ENCODE measurements at regions not wholly inside any gene's neighbourhood (a gene's known extent, or its start where the extent isn't known, plus 50 kb on each side); places are given as distances from the start of the nearest gene placed in this dataset.
"Not testable (repeated sequence)": the region's sequence is repeated elsewhere in the genome, so short reads cannot be mapped to it uniquely, and the experiment has no call there.

DNA sequence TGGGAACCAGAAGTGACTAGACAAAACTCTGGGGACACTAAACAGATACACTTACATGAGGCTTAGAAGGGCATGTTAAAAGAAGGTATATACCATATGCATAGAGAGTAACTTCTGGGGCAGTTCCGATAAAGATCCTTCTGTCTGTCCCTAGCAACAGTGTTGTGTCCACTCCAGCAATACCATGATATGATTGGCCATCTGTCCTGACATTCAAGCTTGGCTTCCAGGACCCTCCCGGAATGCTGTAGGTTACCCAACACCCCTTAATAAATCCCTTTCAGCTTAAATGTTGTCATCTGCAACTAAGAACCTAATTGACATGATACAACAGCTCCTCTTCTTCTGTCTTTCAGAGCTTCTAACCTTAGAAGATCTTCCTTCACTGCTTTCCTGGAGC, 307.7 kb downstream of the OMA1 start:
- H3K4me3 ChIP-seq (ENCODE audit: low read depth, low read length), result no peak overlapping the region
- no peak for DNase-seq (ENCODE audit: low read depth)
- TF ChIP-seq CTCF (IDR thresholded peaks at IDR 0.05; ENCODE audit: insufficient read depth, low read depth, low read length, missing control alignments), result no peak

- no peak overlapping the region for H3K4me3 ChIP-seq (ENCODE audit: low read depth, low read length)
- no peak for TF ChIP-seq CTCF (IDR thresholded peaks at IDR 0.05; ENCODE audit: insufficient read depth, low read depth, low read length, missing control alignments)
- no peak for DNase-seq (ENCODE audit: low read depth)
These were observed 312.8 kb downstream of the OMA1 start for GRCh38 chr1:58233729-58234128.

GRCh38 chr1:58231204-58231603, 315.3 kb downstream of the OMA1 start:
- DNase-seq (ENCODE audit: low read depth), result peak; percentile 9
- no peak for TF ChIP-seq CTCF (IDR thresholded peaks at IDR 0.05; ENCODE audit: insufficient read depth, low read depth, low read length, missing control alignments)
- H3K4me3 ChIP-seq (ENCODE audit: low read depth, low read length), result no peak overlapping the region

GRCh38 chr1:58227604-58228003, 318.9 kb downstream of the OMA1 start:
- H3K4me3 ChIP-seq (ENCODE audit: low read depth, low read length), result no peak overlapping the region
- no peak for DNase-seq (ENCODE audit: low read depth)
- TF ChIP-seq CTCF (IDR thresholded peaks at IDR 0.05; ENCODE audit: insufficient read depth, low read depth, low read length, missing control alignments), result no peak

- no peak overlapping the region for H3K4me3 ChIP-seq (ENCODE audit: low read depth, low read length)
- no peak for TF ChIP-seq CTCF (IDR thresholded peaks at IDR 0.05; ENCODE audit: insufficient read depth, low read depth, low read length, missing control alignments)
- no peak for DNase-seq (ENCODE audit: low read depth)
These were observed 323.0 kb downstream of the OMA1 start for GRCh38 chr1:58223522-58223921.

DNA sequence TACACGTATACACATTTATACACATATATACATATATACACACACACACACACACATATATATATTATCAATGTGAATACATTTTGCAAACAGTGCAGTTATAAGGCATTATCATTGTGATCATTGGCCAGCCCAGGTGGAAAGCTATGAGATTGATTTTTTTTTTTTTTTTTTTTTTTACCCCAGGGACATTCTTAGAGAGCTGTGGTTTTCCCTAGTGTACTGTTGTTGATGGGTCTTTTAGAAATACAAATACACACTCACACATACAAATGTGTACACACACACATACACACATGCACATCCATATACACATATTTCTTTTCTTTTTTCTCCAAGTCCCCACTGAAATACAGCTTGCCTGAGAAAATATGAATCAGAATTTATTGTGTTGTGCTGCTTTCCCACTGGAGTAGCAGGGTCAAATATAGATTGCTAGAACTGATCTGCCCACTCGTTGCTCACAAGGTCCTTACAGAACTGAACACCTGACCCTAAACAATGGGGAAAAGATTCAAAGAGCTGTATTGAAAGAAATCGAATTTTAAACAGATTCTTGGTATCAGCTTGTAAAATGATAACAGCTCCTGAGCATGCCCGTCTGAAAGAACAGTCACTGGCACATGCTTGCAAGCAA, 325.6 kb downstream of the OMA1 start:
- H3K4me3 ChIP-seq (ENCODE audit: low read depth, low read length), result no peak overlapping the region
- no peak for DNase-seq (ENCODE audit: low read depth)
- no peak for TF ChIP-seq CTCF (IDR thresholded peaks at IDR 0.05; ENCODE audit: insufficient read depth, low read depth, low read length, missing control alignments)

DNA sequence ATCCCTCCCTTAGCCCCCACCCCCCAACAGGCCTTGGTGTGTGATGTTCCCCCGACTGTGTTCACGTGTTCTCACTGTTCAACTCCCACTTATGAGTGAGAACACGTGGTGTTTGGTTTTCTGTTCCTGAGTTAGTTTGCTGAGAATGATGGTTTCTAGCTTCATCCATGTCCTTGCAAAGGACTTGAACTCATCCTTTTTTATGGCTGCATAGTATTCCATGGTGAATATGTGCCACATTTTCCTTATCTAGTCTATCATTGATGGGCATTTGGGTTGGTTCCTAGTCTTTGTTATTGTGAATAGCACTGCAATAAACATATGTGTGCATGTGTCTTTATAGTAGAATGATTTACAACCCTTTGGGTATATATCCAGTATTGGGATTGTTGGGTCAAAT, 330.4 kb downstream of the OMA1 start:
- H3K4me3 ChIP-seq (ENCODE audit: low read depth, low read length); DNase-seq (ENCODE audit: low read depth): not testable (repeated sequence)
